Mucosa of gallbladder (tissue), 1 donor: ENCODE measurements at regions not wholly inside any gene's neighbourhood (a gene's known extent, or its start where the extent isn't known, plus 50 kb on each side); places are given as distances from the start of the nearest gene placed in this dataset.

Source experiments
- DNase-seq: peaks from one replicate; pipeline ENCODE4 v3.0.0-alpha.2; 2020; ENCODE audit warnings: low spot score
- donor health status: DM: no; HTN: no; CAD: no.

DNA sequence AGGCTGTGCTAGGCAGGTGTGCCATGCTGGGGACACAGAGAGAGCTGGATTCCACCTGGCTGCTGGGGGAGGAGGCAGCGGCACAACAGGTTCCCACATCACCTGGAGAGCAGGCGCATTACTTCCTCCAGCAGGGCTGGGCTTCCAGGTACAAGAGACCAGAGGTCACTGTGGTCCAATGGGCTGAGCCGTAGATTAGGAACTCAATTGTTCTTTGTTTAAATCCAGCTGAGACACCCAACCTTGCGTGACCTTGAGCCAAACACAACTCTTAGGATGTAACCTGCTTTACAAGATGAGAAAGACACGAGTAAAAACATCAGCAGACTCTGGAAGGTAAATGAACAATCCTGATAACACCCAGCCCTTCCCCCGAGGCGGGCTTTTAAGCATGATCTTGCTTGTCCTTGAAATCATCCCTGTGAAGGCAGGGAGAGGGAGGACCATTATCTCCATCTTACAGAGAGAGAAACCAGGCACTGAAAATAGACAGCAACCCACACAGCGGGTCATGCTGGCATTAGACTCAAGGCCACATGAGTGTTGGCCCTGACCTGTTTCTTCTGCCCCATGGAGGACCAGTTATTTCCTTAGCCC is 216.5 kb upstream of the RREB1 start:
- peak; percentile 81 for DNase-seq

GRCh38 chr6:6891949-6892461 is 215.8 kb upstream of the RREB1 start:
- DNase-seq: no peak

GRCh38 chr6:6892744-6893583 is 214.8 kb upstream of the RREB1 start:
- no peak for DNase-seq

- no peak for DNase-seq
Observed at GRCh38 chr6:6893701-6894100, 214.1 kb upstream of the RREB1 start.

DNA sequence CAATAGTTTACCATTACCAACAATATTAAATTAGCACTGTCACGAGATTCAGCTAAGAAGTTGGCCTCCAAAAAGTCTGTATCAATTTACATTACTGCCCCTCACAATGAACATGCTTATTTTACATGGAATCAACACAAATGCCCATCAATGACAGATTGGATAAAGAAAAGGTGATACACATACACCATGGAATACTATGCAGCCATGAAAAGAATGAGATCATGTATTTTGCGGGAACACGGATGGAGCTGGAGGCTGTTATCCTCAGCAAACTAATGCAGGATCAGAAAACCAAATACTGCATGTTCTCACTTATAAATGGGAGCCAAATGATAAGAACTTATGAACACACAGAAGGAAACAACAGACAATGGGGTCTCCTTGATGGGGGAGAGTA is 211.8 kb upstream of the RREB1 start:
- no peak for DNase-seq

- DNase-seq: no peak
Observed at GRCh38 chr6:6897140-6897539, 210.6 kb upstream of the RREB1 start.

GRCh38 chr6:6900569-6901204 is 207.1 kb upstream of the RREB1 start:
- DNase-seq: no peak

GRCh38 chr6:6901205-6901719 is 206.5 kb upstream of the RREB1 start:
- no peak for DNase-seq

DNA sequence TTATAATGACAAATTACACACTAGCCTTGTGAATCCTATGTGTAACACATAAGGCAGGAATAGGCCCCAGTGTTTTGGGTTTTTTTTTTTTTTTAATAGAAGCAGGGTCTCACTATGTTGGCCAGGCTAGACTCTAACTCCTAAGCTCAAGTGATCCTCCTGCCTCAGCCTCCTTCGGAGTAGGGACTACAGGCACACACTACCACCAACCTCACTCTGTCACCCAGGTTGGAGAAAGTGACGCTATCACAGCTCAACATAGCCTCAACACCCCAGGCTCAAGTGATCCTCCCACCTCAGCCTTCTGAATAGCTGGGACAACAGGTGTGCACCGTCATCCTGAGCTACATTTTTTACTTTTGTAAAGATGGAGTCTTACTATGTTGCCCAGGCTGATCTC is 205.8 kb upstream of the RREB1 start:
- no peak for DNase-seq

DNA sequence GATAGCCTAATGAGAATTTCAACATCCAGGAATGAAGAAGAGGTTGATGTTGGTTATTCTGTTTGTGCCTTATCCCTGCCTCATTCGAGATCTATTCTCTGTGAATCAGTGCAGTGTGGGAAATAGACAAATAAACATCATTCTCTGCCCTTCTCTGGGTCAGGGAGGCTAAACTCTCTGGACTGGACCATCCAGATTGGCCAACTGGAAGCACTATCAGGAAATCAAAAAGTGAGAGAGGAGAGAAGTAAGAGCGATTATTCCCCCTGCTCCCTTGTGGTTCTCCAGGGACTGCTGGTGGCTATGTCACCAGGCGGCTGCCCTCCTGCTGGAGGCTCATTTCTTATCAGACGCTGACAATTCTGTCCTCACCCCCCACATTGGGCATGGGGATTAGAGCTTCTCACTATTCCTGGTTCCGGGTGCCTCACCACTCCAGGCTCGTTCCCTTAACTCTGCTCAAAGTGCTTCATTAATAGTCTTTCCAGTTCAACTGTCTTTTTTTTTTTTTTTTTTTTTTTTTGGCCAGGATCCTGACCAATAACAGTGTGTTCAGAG is 201.7 kb upstream of the RREB1 start:
- DNase-seq: no peak

GRCh38 chr6:6906570-6907213 is 201.1 kb upstream of the RREB1 start:
- no peak for DNase-seq

DNA sequence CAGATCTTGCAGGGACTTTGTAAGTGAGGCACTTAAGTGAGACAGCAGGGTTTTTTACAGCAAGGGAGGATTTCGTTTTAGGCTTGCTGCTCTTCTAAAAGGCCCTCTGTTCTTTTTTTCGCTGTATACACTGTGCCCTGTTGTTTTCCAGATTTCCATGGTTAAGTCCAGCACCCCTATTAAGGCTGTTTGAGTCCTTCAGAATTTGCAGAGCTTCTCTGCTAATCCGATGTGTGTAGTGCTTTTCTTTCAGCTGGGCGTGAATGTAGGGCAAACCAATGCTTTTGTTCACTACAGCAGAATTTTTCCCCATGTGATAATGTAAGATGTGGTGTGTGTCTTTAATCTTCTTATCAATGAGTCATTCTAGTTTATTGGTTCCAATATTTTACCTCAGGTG is 200.5 kb upstream of the RREB1 start:
- DNase-seq: no peak

- DNase-seq: no peak
Observed at GRCh38 chr6:6908121-6908520, 199.6 kb upstream of the RREB1 start.

- no peak for DNase-seq
Observed at GRCh38 chr6:6909111-6909510, 198.7 kb upstream of the RREB1 start.

- DNase-seq: no peak
Observed at GRCh38 chr6:6910734-6911295, 196.9 kb upstream of the RREB1 start.

DNA sequence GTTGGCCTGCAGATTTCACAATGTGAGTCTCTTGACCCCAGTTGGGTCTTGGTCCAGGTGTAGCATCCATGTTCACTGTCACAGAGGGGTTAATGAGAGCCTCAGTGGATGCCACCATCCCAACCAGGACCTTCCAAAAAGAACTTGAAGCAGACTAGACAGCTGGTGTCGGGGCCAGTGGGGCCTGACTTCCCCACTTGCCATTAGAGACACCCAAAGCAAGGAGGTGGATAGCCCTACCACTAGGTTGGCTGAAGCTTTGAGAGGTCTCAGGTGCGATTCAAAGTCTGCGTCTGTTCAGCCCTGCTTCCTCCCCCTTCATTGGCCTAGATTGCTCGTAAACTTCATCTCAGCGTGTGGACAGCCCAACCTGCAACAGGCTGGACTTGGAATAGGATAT is 196.4 kb upstream of the RREB1 start:
- DNase-seq: no peak

GRCh38 chr6:6912817-6913744 is 194.7 kb upstream of the RREB1 start:
- no peak for DNase-seq

GRCh38 chr6:6915219-6915618 is 192.5 kb upstream of the RREB1 start:
- DNase-seq: no peak

DNA sequence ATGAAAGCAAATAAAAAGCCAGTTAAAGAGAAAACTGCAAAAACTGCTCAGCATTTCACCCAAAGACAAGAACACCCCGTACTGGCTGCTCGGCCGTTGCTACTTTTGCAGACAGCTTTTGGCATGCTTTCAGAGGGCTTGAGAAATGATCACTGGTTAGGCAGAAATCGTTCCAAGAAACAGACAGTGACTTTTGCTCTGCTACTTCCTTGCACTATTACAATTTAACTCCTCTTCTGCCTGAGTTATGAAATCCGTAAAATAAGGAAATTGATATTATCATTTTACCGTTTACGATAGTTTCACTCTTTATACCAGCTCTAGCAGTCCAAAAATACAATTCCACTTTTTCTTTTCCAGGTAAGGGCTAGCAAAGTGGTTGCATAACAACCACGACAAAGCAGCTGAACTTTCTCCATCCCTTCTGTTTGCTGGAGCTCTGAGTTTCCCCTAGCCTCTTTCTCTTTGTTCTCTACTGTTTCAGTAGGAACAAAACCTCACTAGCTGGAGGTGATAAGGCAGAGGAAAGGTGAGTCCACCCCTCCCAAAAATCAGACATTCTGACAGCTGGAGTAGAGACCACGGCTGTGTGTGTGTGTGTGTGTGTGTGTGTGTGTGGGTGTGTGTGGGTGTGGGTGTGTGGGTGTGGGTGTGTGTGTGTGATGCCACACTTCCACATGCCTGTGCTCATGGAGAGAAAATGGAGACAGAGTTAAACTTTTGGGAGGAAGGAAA is 191.8 kb upstream of the RREB1 start:
- peak; percentile 55 for DNase-seq

GRCh38 chr6:6916598-6916997 is 191.2 kb upstream of the RREB1 start:
- no peak for DNase-seq
